SK-N-SH treated with all-trans-retinoic acid at 6 μM for 48 hours (cell line): ENCODE measurements at regions not wholly inside any gene's neighbourhood (a gene's known extent, or its start where the extent isn't known, plus 50 kb on each side); places are given as distances from the start of the nearest gene placed in this dataset.

Experiments used
- ATAC-seq: fragments of 200-7000 bp; cut with Tn5 transposase; 3 replicates; pipeline ENCODE4 v1.9.1; 2020; ENCODE audit warnings: mild to moderate bottlenecking, moderate library complexity
- ARNTL ChIP-seq: fragments of 450-650 bp; formaldehyde crosslinking; IDR thresholded peaks from 2 replicates; pipeline ENCODE4 v1.5.0; 2020; ENCODE audit warnings: low read depth, mild to moderate bottlenecking, moderate library complexity, borderline replicate concordance
- BACH2 ChIP-seq: fragments of 250-450 bp; sonication (Bioruptor Pico); IDR thresholded peaks from 2 replicates; pipeline ENCODE4 v1.9.0; 2021; ENCODE audit warnings: mild to moderate bottlenecking, borderline replicate concordance
- CSDC2 ChIP-seq: fragments of 250-450 bp; sonication (Bioruptor Pico); IDR thresholded peaks from 2 replicates; pipeline ENCODE4 v1.5.0; 2020; ENCODE audit warnings: mild to moderate bottlenecking, moderate library complexity
- ESRRG ChIP-seq: fragments of 250-450 bp; sonication (Bioruptor Pico); IDR thresholded peaks from 2 replicates; pipeline ENCODE4 v1.6.1; 2021; ENCODE audit warnings: mild to moderate bottlenecking
- GLIS3 ChIP-seq: fragments of 250-450 bp; sonication (Bioruptor Pico); IDR thresholded peaks from 2 replicates; pipeline ENCODE4 v1.5.0; 2020; ENCODE audit warnings: mild to moderate bottlenecking, moderate library complexity
- ISL1 ChIP-seq: fragments of 250-450 bp; sonication (Bioruptor Pico); IDR thresholded peaks from 2 replicates; pipeline ENCODE4 v2.1.2; 2022; ENCODE audit warnings: mild to moderate bottlenecking, moderate library complexity
- OSR1 ChIP-seq: fragments of 250-450 bp; sonication (Bioruptor Pico); IDR thresholded peaks from 2 replicates; pipeline ENCODE4 v1.8.0; 2022; ENCODE audit warnings: moderate library complexity, mild to moderate bottlenecking, inconsistent platforms
- PPARA ChIP-seq: fragments of 250-450 bp; sonication (Bioruptor Pico); IDR thresholded peaks from 2 replicates; pipeline ENCODE4 v1.5.0; 2020; ENCODE audit warnings: mild to moderate bottlenecking, borderline replicate concordance
- RARB ChIP-seq: fragments of 250-450 bp; sonication (Bioruptor Pico); IDR thresholded peaks from 2 replicates; pipeline ENCODE4 v1.8.0; 2021; ENCODE audit warnings: mild to moderate bottlenecking, moderate library complexity
- SNAI2 ChIP-seq: fragments of 250-450 bp; sonication (Bioruptor Pico); IDR thresholded peaks from 2 replicates; pipeline ENCODE4 v1.5.0; 2020; ENCODE audit warnings: mild to moderate bottlenecking, moderate library complexity
- TCF4 ChIP-seq: fragments of 250-450 bp; sonication (Bioruptor Pico); IDR thresholded peaks from 2 replicates; pipeline ENCODE4 v1.8.0; 2021; ENCODE audit warnings: mild to moderate bottlenecking, moderate library complexity, borderline replicate concordance
- TOX ChIP-seq: fragments of 250-450 bp; sonication (Bioruptor Pico); IDR thresholded peaks from 2 replicates; pipeline ENCODE4 v1.8.0; 2021; ENCODE audit warnings: mild to moderate bottlenecking, moderate library complexity, borderline replicate concordance
- ZC3H10 ChIP-seq: fragments of 250-450 bp; sonication (Bioruptor Pico); IDR thresholded peaks from 2 replicates; pipeline ENCODE4 v1.5.1; 2021; ENCODE audit warnings: mild to moderate bottlenecking, moderate library complexity
- ZFP3 ChIP-seq: fragments of 250-450 bp; sonication (Bioruptor Pico); IDR thresholded peaks from 2 replicates; pipeline ENCODE4 v1.5.0; 2020; ENCODE audit warnings: mild to moderate bottlenecking, moderate library complexity
- ZFP30 ChIP-seq: fragments of 450-650 bp; formaldehyde crosslinking; IDR thresholded peaks from 2 replicates; pipeline ENCODE4 v1.5.0; 2022; ENCODE audit warnings: mild to moderate bottlenecking, moderate library complexity
- ZNF565 ChIP-seq: fragments of 450-650 bp; formaldehyde crosslinking; conservative IDR thresholded peaks from 2 replicates; pipeline ENCODE4 v1.5.0; 2020; ENCODE audit warnings: low read depth, mild to moderate bottlenecking, moderate library complexity
- ZNF70 ChIP-seq: fragments of 450-650 bp; formaldehyde crosslinking; IDR thresholded peaks from 2 replicates; pipeline ENCODE4 v1.5.0; 2020; ENCODE audit warnings: mild to moderate bottlenecking, moderate library complexity
- ZNF8 ChIP-seq: fragments of 450-650 bp; formaldehyde crosslinking; IDR thresholded peaks from 2 replicates; pipeline ENCODE4 v1.5.0; 2020; ENCODE audit warnings: mild to moderate bottlenecking, moderate library complexity
- TF ChIP-seq, protein P1 (sequence below): fragments of 250-450 bp; sonication (Bioruptor Pico); IDR thresholded peaks from 2 replicates; pipeline ENCODE4 v1.5.0; 2020; ENCODE audit warnings: mild to moderate bottlenecking, moderate library complexity
- TF ChIP-seq, protein P2 (sequence below): fragments of 250-450 bp; sonication (Bioruptor Pico); IDR thresholded peaks from 2 replicates; pipeline ENCODE4 v1.8.0; 2020; ENCODE audit warnings: mild to moderate bottlenecking, moderate library complexity, borderline replicate concordance
- TF ChIP-seq, protein P3 (sequence below): fragments of 250-450 bp; sonication (Bioruptor Pico); IDR thresholded peaks from 2 replicates; pipeline ENCODE4 v1.5.1; 2020; ENCODE audit warnings: low read depth, mild to moderate bottlenecking, moderate library complexity
- TF ChIP-seq, protein P4 (sequence below): fragments of 250-450 bp; sonication (Bioruptor Pico); IDR thresholded peaks from 2 replicates; pipeline ENCODE4 v1.5.1; 2021; ENCODE audit warnings: mild to moderate bottlenecking, moderate library complexity
- TF ChIP-seq, protein P5 (sequence below): fragments of 250-450 bp; sonication (Bioruptor Pico); IDR thresholded peaks from 2 replicates; pipeline ENCODE4 v1.8.0; 2021; ENCODE audit warnings: low read depth, mild to moderate bottlenecking, moderate library complexity, borderline replicate concordance

DNA sequence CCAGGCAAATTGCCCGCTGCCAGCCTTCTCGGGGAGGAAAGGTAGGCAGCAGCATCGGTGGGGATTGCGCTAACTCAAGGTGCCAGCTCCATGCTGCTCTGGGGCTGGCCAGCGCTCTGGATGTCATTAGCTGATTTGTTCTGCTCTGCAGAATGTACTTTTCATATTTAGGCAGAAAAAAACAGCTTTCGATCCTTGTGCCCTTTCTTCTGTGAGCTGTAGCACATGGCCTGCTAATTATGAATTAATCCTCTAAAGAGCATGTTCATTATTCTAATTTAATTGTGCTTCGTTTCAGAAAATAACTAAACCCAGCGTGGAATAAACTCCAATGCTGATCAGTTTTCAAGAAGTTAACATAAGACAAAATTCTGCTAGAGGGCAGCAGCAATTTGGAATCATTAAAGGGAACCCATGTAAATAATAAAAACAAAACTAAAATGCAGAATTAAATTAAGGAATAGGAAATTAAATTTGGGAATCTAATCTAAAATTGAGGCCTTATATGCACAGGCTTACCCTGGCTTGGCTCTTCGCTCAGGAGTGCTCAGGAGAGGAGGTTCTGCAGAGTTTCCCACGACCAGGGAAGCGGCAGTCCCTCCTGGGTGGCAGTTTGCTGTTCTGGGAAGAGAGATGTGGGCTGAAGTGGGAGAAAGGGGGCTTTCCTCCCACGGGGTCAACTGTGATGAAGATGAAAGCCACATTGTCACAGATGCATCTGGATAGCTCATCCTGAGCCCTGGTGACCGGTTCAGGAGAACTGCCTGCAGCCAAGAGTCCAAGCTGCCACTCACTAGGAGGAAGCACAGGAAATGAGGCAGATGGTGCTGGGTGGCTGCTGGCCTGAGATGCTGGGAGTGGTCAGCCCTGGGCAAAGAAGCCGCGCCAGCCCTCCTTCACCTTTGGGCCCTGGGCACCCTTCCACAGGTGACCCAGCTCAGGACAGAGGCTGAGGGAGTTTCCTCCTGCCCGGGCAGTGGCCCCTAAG, 93.2 kb upstream of the PKDCC start:
- ATAC-seq: peak; percentile 80
- TF ChIP-seq ZNF565 (CRISPR knock-in tag) (0 out of 2 replicates have a peak, but pooled peaks have one; percentile 4), ZNF70 (CRISPR knock-in tag) (peak; percentile 8; the same call in 1 of the 2 replicates), ISL1 (CRISPR knock-in tag) (peak; percentile 87), ESRRG (CRISPR knock-in tag) (peak; percentile 54; the same call in 1 of the 2 replicates), CSDC2 (CRISPR knock-in tag) (no peak), GLIS3 (CRISPR knock-in tag) (no peak), ZFP3 (0 out of 2 replicates have a peak, but pooled peaks have one; percentile 21), TOX (no peak), RARB (CRISPR knock-in tag) (no peak), ZNF8 (CRISPR knock-in tag) (peak; percentile 49), BACH2 (CRISPR knock-in tag) (no peak), SNAI2 (CRISPR knock-in tag) (peak; percentile 40; the same call in 1 of the 2 replicates), PPARA (CRISPR knock-in tag) (0 out of 2 replicates have a peak, but pooled peaks have one; percentile 5), TCF4 (CRISPR knock-in tag) (peak; percentile 98), ZFP30 (CRISPR knock-in tag) (0 out of 2 replicates have a peak, but pooled peaks have one; percentile 15), ARNTL (CRISPR knock-in tag) (no peak; the same call in 1 of the 2 replicates), ZC3H10 (CRISPR knock-in tag) (no peak), OSR1 (CRISPR knock-in tag) (no peak)
- TF ChIP-seq, protein P1, sequence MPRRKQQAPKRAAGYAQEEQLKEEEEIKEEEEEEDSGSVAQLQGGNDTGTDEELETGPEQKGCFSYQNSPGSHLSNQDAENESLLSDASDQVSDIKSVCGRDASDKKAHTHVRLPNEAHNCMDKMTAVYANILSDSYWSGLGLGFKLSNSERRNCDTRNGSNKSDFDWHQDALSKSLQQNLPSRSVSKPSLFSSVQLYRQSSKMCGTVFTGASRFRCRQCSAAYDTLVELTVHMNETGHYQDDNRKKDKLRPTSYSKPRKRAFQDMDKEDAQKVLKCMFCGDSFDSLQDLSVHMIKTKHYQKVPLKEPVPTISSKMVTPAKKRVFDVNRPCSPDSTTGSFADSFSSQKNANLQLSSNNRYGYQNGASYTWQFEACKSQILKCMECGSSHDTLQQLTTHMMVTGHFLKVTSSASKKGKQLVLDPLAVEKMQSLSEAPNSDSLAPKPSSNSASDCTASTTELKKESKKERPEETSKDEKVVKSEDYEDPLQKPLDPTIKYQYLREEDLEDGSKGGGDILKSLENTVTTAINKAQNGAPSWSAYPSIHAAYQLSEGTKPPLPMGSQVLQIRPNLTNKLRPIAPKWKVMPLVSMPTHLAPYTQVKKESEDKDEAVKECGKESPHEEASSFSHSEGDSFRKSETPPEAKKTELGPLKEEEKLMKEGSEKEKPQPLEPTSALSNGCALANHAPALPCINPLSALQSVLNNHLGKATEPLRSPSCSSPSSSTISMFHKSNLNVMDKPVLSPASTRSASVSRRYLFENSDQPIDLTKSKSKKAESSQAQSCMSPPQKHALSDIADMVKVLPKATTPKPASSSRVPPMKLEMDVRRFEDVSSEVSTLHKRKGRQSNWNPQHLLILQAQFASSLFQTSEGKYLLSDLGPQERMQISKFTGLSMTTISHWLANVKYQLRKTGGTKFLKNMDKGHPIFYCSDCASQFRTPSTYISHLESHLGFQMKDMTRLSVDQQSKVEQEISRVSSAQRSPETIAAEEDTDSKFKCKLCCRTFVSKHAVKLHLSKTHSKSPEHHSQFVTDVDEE (CRISPR knock-in tag): peak; percentile 93
- TF ChIP-seq, protein P2, sequence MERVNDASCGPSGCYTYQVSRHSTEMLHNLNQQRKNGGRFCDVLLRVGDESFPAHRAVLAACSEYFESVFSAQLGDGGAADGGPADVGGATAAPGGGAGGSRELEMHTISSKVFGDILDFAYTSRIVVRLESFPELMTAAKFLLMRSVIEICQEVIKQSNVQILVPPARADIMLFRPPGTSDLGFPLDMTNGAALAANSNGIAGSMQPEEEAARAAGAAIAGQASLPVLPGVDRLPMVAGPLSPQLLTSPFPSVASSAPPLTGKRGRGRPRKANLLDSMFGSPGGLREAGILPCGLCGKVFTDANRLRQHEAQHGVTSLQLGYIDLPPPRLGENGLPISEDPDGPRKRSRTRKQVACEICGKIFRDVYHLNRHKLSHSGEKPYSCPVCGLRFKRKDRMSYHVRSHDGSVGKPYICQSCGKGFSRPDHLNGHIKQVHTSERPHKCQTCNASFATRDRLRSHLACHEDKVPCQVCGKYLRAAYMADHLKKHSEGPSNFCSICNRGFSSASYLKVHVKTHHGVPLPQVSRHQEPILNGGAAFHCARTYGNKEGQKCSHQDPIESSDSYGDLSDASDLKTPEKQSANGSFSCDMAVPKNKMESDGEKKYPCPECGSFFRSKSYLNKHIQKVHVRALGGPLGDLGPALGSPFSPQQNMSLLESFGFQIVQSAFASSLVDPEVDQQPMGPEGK (CRISPR knock-in tag): no peak
- TF ChIP-seq, protein P3, sequence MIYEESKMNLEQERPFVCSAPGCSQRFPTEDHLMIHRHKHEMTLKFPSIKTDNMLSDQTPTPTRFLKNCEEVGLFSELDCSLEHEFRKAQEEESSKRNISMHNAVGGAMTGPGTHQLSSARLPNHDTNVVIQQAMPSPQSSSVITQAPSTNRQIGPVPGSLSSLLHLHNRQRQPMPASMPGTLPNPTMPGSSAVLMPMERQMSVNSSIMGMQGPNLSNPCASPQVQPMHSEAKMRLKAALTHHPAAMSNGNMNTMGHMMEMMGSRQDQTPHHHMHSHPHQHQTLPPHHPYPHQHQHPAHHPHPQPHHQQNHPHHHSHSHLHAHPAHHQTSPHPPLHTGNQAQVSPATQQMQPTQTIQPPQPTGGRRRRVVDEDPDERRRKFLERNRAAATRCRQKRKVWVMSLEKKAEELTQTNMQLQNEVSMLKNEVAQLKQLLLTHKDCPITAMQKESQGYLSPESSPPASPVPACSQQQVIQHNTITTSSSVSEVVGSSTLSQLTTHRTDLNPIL: peak; percentile 54; the same call in 1 of the 2 replicates
- TF ChIP-seq, protein P4, sequence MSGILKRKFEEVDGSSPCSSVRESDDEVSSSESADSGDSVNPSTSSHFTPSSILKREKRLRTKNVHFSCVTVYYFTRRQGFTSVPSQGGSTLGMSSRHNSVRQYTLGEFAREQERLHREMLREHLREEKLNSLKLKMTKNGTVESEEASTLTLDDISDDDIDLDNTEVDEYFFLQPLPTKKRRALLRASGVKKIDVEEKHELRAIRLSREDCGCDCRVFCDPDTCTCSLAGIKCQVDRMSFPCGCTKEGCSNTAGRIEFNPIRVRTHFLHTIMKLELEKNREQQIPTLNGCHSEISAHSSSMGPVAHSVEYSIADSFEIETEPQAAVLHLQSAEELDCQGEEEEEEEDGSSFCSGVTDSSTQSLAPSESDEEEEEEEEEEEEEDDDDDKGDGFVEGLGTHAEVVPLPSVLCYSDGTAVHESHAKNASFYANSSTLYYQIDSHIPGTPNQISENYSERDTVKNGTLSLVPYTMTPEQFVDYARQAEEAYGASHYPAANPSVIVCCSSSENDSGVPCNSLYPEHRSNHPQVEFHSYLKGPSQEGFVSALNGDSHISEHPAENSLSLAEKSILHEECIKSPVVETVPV (CRISPR knock-in tag): peak; percentile 85
- TF ChIP-seq, protein P5, sequence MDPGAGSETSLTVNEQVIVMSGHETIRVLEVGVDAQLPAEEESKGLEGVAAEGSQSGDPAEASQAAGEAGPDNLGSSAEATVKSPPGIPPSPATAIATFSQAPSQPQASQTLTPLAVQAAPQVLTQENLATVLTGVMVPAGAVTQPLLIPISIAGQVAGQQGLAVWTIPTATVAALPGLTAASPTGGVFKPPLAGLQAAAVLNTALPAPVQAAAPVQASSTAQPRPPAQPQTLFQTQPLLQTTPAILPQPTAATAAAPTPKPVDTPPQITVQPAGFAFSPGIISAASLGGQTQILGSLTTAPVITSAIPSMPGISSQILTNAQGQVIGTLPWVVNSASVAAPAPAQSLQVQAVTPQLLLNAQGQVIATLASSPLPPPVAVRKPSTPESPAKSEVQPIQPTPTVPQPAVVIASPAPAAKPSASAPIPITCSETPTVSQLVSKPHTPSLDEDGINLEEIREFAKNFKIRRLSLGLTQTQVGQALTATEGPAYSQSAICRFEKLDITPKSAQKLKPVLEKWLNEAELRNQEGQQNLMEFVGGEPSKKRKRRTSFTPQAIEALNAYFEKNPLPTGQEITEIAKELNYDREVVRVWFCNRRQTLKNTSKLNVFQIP: 0 out of 2 replicates have a peak, but pooled peaks have one; percentile 40
